ENCODE measurements at regions not wholly inside any gene's neighbourhood (a gene's known extent, or its start where the extent isn't known, plus 50 kb on each side); places are given as distances from the start of the nearest gene placed in this dataset.

GRCh38 chr5:10839916-10840599, 79.0 kb upstream of the DAP start:
- no peak overlapping the region for H3K4me3 ChIP-seq (ENCODE audit: low read depth in 2 of 2, low read length in 1 of 2)

More at GRCh38 chr5:10839916-10840599, 79.0 kb upstream of the DAP start:
- no peaks in the 10 kb centered on the region for H3K9me2 ChIP-seq
- H3K9me3 ChIP-seq = no peaks in the 10 kb centered on the region
- H3K9ac ChIP-seq = no peak overlapping the region
- ChIA-PET CTCF (interaction anchor here (4.4 kb wide), 1 partner anchor 16 kb away, joined by 20 read pairs; no protein-coding TSS in a partner anchor), POLR2A (no interaction called here)
- no peak for TF ChIP-seq FOSL2 (IDR thresholded peaks at IDR 0.05; ENCODE audit: borderline replicate concordance, low read depth)
- no peak for TF ChIP-seq EZH2phosphoT487 (IDR thresholded peaks at IDR 0.05; ENCODE audit: borderline replicate concordance, low read depth)
- no peak for TF ChIP-seq YY1 (IDR thresholded peaks at IDR 0.05; ENCODE audit: low read depth)
- no peak for TF ChIP-seq SMC3 (IDR thresholded peaks at IDR 0.05; ENCODE audit: low read depth, low read length)
- no peak for TF ChIP-seq POLR2AphosphoS5 (IDR thresholded peaks at IDR 0.05; ENCODE audit: low read depth, low read length)
- TF ChIP-seq, protein P1, sequence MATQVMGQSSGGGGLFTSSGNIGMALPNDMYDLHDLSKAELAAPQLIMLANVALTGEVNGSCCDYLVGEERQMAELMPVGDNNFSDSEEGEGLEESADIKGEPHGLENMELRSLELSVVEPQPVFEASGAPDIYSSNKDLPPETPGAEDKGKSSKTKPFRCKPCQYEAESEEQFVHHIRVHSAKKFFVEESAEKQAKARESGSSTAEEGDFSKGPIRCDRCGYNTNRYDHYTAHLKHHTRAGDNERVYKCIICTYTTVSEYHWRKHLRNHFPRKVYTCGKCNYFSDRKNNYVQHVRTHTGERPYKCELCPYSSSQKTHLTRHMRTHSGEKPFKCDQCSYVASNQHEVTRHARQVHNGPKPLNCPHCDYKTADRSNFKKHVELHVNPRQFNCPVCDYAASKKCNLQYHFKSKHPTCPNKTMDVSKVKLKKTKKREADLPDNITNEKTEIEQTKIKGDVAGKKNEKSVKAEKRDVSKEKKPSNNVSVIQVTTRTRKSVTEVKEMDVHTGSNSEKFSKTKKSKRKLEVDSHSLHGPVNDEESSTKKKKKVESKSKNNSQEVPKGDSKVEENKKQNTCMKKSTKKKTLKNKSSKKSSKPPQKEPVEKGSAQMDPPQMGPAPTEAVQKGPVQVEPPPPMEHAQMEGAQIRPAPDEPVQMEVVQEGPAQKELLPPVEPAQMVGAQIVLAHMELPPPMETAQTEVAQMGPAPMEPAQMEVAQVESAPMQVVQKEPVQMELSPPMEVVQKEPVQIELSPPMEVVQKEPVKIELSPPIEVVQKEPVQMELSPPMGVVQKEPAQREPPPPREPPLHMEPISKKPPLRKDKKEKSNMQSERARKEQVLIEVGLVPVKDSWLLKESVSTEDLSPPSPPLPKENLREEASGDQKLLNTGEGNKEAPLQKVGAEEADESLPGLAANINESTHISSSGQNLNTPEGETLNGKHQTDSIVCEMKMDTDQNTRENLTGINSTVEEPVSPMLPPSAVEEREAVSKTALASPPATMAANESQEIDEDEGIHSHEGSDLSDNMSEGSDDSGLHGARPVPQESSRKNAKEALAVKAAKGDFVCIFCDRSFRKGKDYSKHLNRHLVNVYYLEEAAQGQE (IDR thresholded peaks at IDR 0.05; ENCODE audit: low read depth, low read length) = no peak
- TF ChIP-seq GATA2 (CRISPR knock-in tag; IDR thresholded peaks at IDR 0.05) = no peak
- no peak for TF ChIP-seq MAX (IDR thresholded peaks at IDR 0.05; ENCODE audit: low read depth)
- TF ChIP-seq FOXJ3 (CRISPR knock-in tag; IDR thresholded peaks at IDR 0.05) = no peak
- no peak for TF ChIP-seq RXRA (IDR thresholded peaks at IDR 0.05; ENCODE audit: borderline replicate concordance, low read depth)
- TF ChIP-seq RCOR1 (IDR thresholded peaks at IDR 0.05; ENCODE audit: low read length) = no peak
- no peak for TF ChIP-seq MXI1 (IDR thresholded peaks at IDR 0.05; ENCODE audit: low read depth, low read length)
- TF ChIP-seq ELF1 (IDR thresholded peaks at IDR 0.05) = no peak
- TF ChIP-seq USF1 (IDR thresholded peaks at IDR 0.05; ENCODE audit: borderline replicate concordance, low read depth) = no peak
- TF ChIP-seq NFIC (IDR thresholded peaks at IDR 0.05; ENCODE audit: borderline replicate concordance) = no peak
- WGBS (ENCODE audit: low lambda C conversion rate) = 13% methylated on average over 3 of the region's 3 CpGs
- no peaks in the 10 kb centered on the region for H3K36me3 ChIP-seq (replicated peaks in 1 of 2; ENCODE audit: control insufficient read depth in 1 of 2, insufficient read depth in 2 of 2, low read length in 1 of 2)
- H3K4me2 ChIP-seq = no peak overlapping the region
- H3K79me2 ChIP-seq (ENCODE audit: insufficient read depth) = no peaks in the 10 kb centered on the region
- H2AFZ ChIP-seq (ENCODE audit: low read depth) = no peak overlapping the region
- no peak for DNase-seq
- H3F3A ChIP-seq (replicated peaks; ENCODE audit: insufficient read depth) = no peaks in the 10 kb centered on the region
- no peak overlapping the region for H3K27ac ChIP-seq (ENCODE audit: low read depth in 2 of 2, low read length in 1 of 2)
- no peaks in the 10 kb centered on the region for H4K20me1 ChIP-seq (ENCODE audit: insufficient read depth)
- no peaks in the 10 kb centered on the region for H3K4me1 ChIP-seq (ENCODE audit: control insufficient read depth in 1 of 2, insufficient read depth in 2 of 2, low read depth in 1 of 2, low read length in 1 of 2)
- no peaks in the 10 kb centered on the region for H3K27me3 ChIP-seq (ENCODE audit: insufficient read depth)

Measured in SK-N-SH (cell line).